Neuronal stem cell (in vitro differentiated cells): ENCODE measurements at regions not wholly inside any gene's neighbourhood (a gene's known extent, or its start where the extent isn't known, plus 50 kb on each side); places are given as distances from the start of the nearest gene placed in this dataset.

Experiments
- DNase-seq: peaks from one replicate; pipeline ENCODE4 v3.0.0-alpha.2; 2013; ENCODE audit warnings: low spot score
- H2AFZ ChIP-seq: one replicate; pipeline ENCODE4 v1.6.1; 2013; ENCODE audit warnings: mild to moderate bottlenecking, low read length, inconsistent platforms
- H2AK5ac ChIP-seq: 2 replicates; pipeline ENCODE4 v1.6.1; 2013; ENCODE audit warnings: low read depth, mild to moderate bottlenecking, inconsistent platforms, low read length, moderate library complexity, mixed read lengths
- H2BK120ac ChIP-seq: 2 replicates; pipeline ENCODE4 v1.6.1; 2013; ENCODE audit warnings: low read depth, mild to moderate bottlenecking, inconsistent platforms, low read length, moderate library complexity, mixed read lengths
- H2BK12ac ChIP-seq: one replicate; pipeline ENCODE4 v1.6.1; 2013; ENCODE audit warnings: low read length, inconsistent platforms
- H2BK15ac ChIP-seq: 2 replicates; pipeline ENCODE4 v1.6.1; 2013; ENCODE audit warnings: mild to moderate bottlenecking, low read length, inconsistent platforms, mixed read lengths
- H2BK5ac ChIP-seq: one replicate; pipeline ENCODE4 v1.6.1; 2013; ENCODE audit warnings: inconsistent platforms, mild to moderate bottlenecking, low read length, moderate library complexity
- H3K14ac ChIP-seq: one replicate; pipeline ENCODE4 v1.6.1; 2013; ENCODE audit warnings: low read length, inconsistent platforms
- H3K18ac ChIP-seq: 2 replicates; pipeline ENCODE4 v1.6.1; 2013; ENCODE audit warnings: low read length, inconsistent platforms
- H3K23ac ChIP-seq: 2 replicates; pipeline ENCODE4 v1.6.1; 2013; ENCODE audit warnings: low read depth, mild to moderate bottlenecking, mixed read lengths, low read length, inconsistent platforms; ENCODE audit not compliant: poor library complexity
- H3K27ac ChIP-seq: replicated peaks from 3 replicates; pipeline ENCODE4 v1.5.1; 2013; ENCODE audit warnings: low read length, inconsistent platforms
- H3K27me3 ChIP-seq, 3 experiments: 2 replicates each; pipeline ENCODE4 v1.6.1; 2013; ENCODE audit warnings: low read length in 3 of 3, mild to moderate bottlenecking in 2 of 3, inconsistent platforms in 1 of 3, low read depth in 1 of 3, mixed read lengths in 1 of 3, moderate library complexity in 1 of 3; ENCODE audit not compliant: control insufficient read depth in 3 of 3, insufficient read depth in 3 of 3
- H3K36me3 ChIP-seq, 2 donors: replicated peaks in 1 of 2; 2 replicates each; pipeline ENCODE4 v1.6.1; 2013; ENCODE audit warnings: low read length in 2 of 2; ENCODE audit not compliant: control insufficient read depth in 2 of 2, insufficient read depth in 2 of 2
- H3K4ac ChIP-seq: 2 replicates; pipeline ENCODE4 v1.6.1; 2013; ENCODE audit warnings: inconsistent platforms, mild to moderate bottlenecking, low read length, moderate library complexity
- H3K4me1 ChIP-seq, 2 donors: 1 replicate in 1 of 2; 2 replicates in 1 of 2; pipeline ENCODE4 v1.6.1; 2013; ENCODE audit warnings: low read length in 2 of 2, low read depth in 1 of 2; ENCODE audit not compliant: control insufficient read depth in 2 of 2, insufficient read depth in 1 of 2
- H3K4me2 ChIP-seq: one replicate; pipeline ENCODE4 v1.6.1; 2013; ENCODE audit warnings: mild to moderate bottlenecking, low read length, inconsistent platforms; ENCODE audit not compliant: insufficient read depth, poor library complexity, severe bottlenecking
- H3K4me3 ChIP-seq, 2 donors: 2 replicates each; pipeline ENCODE4 v1.5.1; 2013; ENCODE audit warnings: low read length in 2 of 2, mild to moderate bottlenecking in 2 of 2, inconsistent platforms in 1 of 2, moderate library complexity in 1 of 2
- H3K79me1 ChIP-seq: one replicate; pipeline ENCODE4 v1.6.1; 2013; ENCODE audit warnings: low read depth, mild to moderate bottlenecking, inconsistent platforms, low read length, moderate library complexity
- H3K9ac ChIP-seq: one replicate; pipeline ENCODE4 v1.6.1; 2013; ENCODE audit warnings: mild to moderate bottlenecking, low read depth, low read length, inconsistent platforms; ENCODE audit not compliant: poor library complexity
- H3K9me3 ChIP-seq, 2 donors: replicated peaks in 1 of 2; 2 replicates each; pipeline versions ENCODE3 to v1.6.1; 2013; ENCODE audit warnings: low read length in 2 of 2, mild to moderate bottlenecking in 2 of 2, inconsistent platforms in 1 of 2, low read depth in 1 of 2, mixed read lengths in 1 of 2, moderate library complexity in 1 of 2; ENCODE audit not compliant: control insufficient read depth in 2 of 2, insufficient read depth in 1 of 2
- H4K8ac ChIP-seq: one replicate; pipeline ENCODE4 v1.6.1; 2013; ENCODE audit warnings: low read depth, mild to moderate bottlenecking, inconsistent platforms, low read length, moderate library complexity
- H4K91ac ChIP-seq: one replicate; pipeline ENCODE4 v1.6.1; 2013; ENCODE audit warnings: low read length, low read depth, mild to moderate bottlenecking, inconsistent platforms; ENCODE audit not compliant: poor library complexity
- WGBS, 2 donors: extraction: QIAGEN DNeasy Blood & Tissue Kit; methylation state at CpG; one replicate each; pipeline ENCODE4 v1.1.7; 2013; ENCODE audit warnings: missing lambda C conversion rate in 2 of 2, mixed read lengths in 1 of 2; ENCODE audit not compliant: insufficient read length in 2 of 2, insufficient replicate concordance in 1 of 2; ENCODE audit errors: extremely low coverage in 2 of 2; 5-methylcytosine and 5-hydroxymethylcytosine counted together

- peak overlapping the region; percentile 30 for H2BK12ac ChIP-seq
- peaks cover 6 to 11% of the 10 kb centered on the region in 2 donors for H3K4me1 ChIP-seq
- no peak overlapping the region for H3K4ac ChIP-seq
- no peak overlapping the region for H2BK5ac ChIP-seq
- no peak overlapping the region for H2AK5ac ChIP-seq
- no peak for DNase-seq
- H3K4me2 ChIP-seq: no peak overlapping the region
- no peaks in the 10 kb centered on the region for H3K79me1 ChIP-seq
- no peak overlapping the region for H4K91ac ChIP-seq
- peak overlapping the region; percentile 67 for H2AFZ ChIP-seq
- no peak overlapping the region for H3K23ac ChIP-seq
- H3K9ac ChIP-seq: peak overlapping the region; percentile 15
- no peak overlapping the region for H3K14ac ChIP-seq
- WGBS, 2 donors: no CpG with 5 or more reads among the region's 7 CpGs
- no peaks in the 10 kb centered on the region for H3K36me3 ChIP-seq
- no peak overlapping the region for H3K4me3 ChIP-seq
- no peak overlapping the region for H2BK120ac ChIP-seq
- no peaks in the 10 kb centered on the region for H3K9me3 ChIP-seq
- no peaks in the 10 kb centered on the region for H3K27me3 ChIP-seq
- H2BK15ac ChIP-seq: no peak overlapping the region
- no peak overlapping the region for H3K27ac ChIP-seq
- no peak overlapping the region for H4K8ac ChIP-seq
- H3K18ac ChIP-seq: peak overlapping the region; percentile 17
These were observed 702.1 kb downstream of the SEMA5A start for GRCh38 chr5:8843771-8844170.

GRCh38 chr5:8844206-8844605 lies 701.7 kb downstream of the SEMA5A start:
- no peak overlapping the region for H3K4me2 ChIP-seq
- H2AFZ ChIP-seq: peak overlapping the region; percentile 67
- no peak overlapping the region for H3K4me3 ChIP-seq
- H4K91ac ChIP-seq: no peak overlapping the region
- H3K4me1 ChIP-seq: peaks cover 6 to 12% of the 10 kb centered on the region in 2 donors
- no peak overlapping the region for H2BK5ac ChIP-seq
- DNase-seq: no peak
- H3K14ac ChIP-seq: no peak overlapping the region
- no peaks in the 10 kb centered on the region for H3K36me3 ChIP-seq
- H3K79me1 ChIP-seq: no peaks in the 10 kb centered on the region
- H3K27me3 ChIP-seq: no peaks in the 10 kb centered on the region
- WGBS, 2 donors: no CpG with 5 or more reads among the region's 5 CpGs
- peak overlapping the region; percentile 17 for H3K18ac ChIP-seq
- H3K9me3 ChIP-seq: no peaks in the 10 kb centered on the region
- H3K4ac ChIP-seq: no peak overlapping the region
- no peak overlapping the region for H3K23ac ChIP-seq
- H2BK12ac ChIP-seq: peak overlapping the region; percentile 30
- H2AK5ac ChIP-seq: no peak overlapping the region
- no peak overlapping the region for H2BK120ac ChIP-seq
- H3K27ac ChIP-seq: no peak overlapping the region
- H2BK15ac ChIP-seq: no peak overlapping the region
- no peak overlapping the region for H3K9ac ChIP-seq
- no peak overlapping the region for H4K8ac ChIP-seq

GRCh38 chr5:8844847-8845246 lies 701.0 kb downstream of the SEMA5A start:
- Histone ChIP-seq H2AFZ (no peak overlapping the region), H2BK15ac (no peak overlapping the region), H3K14ac (no peak overlapping the region), H2BK12ac (no peak overlapping the region), H3K27me3 (no peaks in the 10 kb centered on the region), H3K4me1 (peaks cover 6 to 13% of the 10 kb centered on the region in 2 donors), H3K23ac (no peak overlapping the region), H3K9ac (no peak overlapping the region), H4K91ac (no peak overlapping the region), H3K27ac (no peak overlapping the region), H3K79me1 (no peaks in the 10 kb centered on the region), H3K18ac (peak overlapping the region; percentile 5), H3K36me3 (no peaks in the 10 kb centered on the region), H4K8ac (no peak overlapping the region), H2BK5ac (no peak overlapping the region), H2AK5ac (no peak overlapping the region), H3K4me3 (no peak overlapping the region), H3K4ac (no peak overlapping the region), H3K4me2 (no peak overlapping the region), H2BK120ac (no peak overlapping the region), H3K9me3 (no peaks in the 10 kb centered on the region)
- DNase-seq: no peak
- no CpG with 5 or more reads among the region's 6 CpGs for WGBS, 2 donors

GRCh38 chr5:8845296-8845695 lies 700.6 kb downstream of the SEMA5A start:
- Histone ChIP-seq H3K23ac (no peak overlapping the region), H2BK120ac (no peak overlapping the region), H3K27ac (no peak overlapping the region), H3K14ac (no peak overlapping the region), H3K27me3 (no peaks in the 10 kb centered on the region), H3K36me3 (no peaks in the 10 kb centered on the region), H2BK5ac (no peak overlapping the region), H3K18ac (no peak overlapping the region), H3K79me1 (no peaks in the 10 kb centered on the region), H3K9me3 (no peaks in the 10 kb centered on the region), H2AFZ (no peak overlapping the region), H2AK5ac (no peak overlapping the region), H3K9ac (no peak overlapping the region), H2BK12ac (no peak overlapping the region), H4K91ac (no peak overlapping the region), H2BK15ac (no peak overlapping the region), H4K8ac (no peak overlapping the region), H3K4ac (no peak overlapping the region), H3K4me3 (no peak overlapping the region), H3K4me1 (peaks cover 6 to 13% of the 10 kb centered on the region in 2 donors), H3K4me2 (no peak overlapping the region)
- no peak for DNase-seq
- WGBS, 2 donors: no CpG with 5 or more reads among the region's 5 CpGs
